RWPE2 (cell line): ENCODE measurements at regions not wholly inside any gene's neighbourhood (a gene's known extent, or its start where the extent isn't known, plus 50 kb on each side); places are given as distances from the start of the nearest gene placed in this dataset.

Experiments
- ATAC-seq: fragments of 200-7000 bp; cut with Tn5 transposase; 3 replicates; pipeline ENCODE4 v1.9.1; 2021; ENCODE audit warnings: low read depth
- DNase-seq: peaks from one replicate; pipeline ENCODE4 v3.0.0-alpha.2; 2020; ENCODE audit warnings: low spot score
- H3K27ac ChIP-seq: fragments of 450-650 bp; 2 replicates; pipeline ENCODE4 v1.5.1; 2017; ENCODE audit warnings: mild to moderate bottlenecking; ENCODE audit not compliant: poor library complexity, severe bottlenecking
- H3K27me3 ChIP-seq: fragments of 250-450 bp; sonication (Bioruptor Pico); 2 replicates; pipeline ENCODE4 v1.5.1; 2021; ENCODE audit warnings: mild to moderate bottlenecking, moderate library complexity; ENCODE audit not compliant: insufficient read depth, poor library complexity, severe bottlenecking
- H3K36me3 ChIP-seq: fragments of 250-450 bp; sonication (Bioruptor Pico); 2 replicates; pipeline ENCODE4 v1.5.1; 2020; ENCODE audit warnings: low read depth, mild to moderate bottlenecking, moderate library complexity
- H3K4me1 ChIP-seq: fragments of 250-450 bp; sonication (Bioruptor Pico); 2 replicates; pipeline ENCODE4 v1.5.1; 2021; ENCODE audit warnings: mild to moderate bottlenecking, moderate library complexity; ENCODE audit not compliant: insufficient read depth, poor library complexity, severe bottlenecking
- H3K4me3 ChIP-seq: fragments of 250-450 bp; sonication (Bioruptor Pico); 2 replicates; pipeline ENCODE4 v1.5.1; 2021; ENCODE audit warnings: mild to moderate bottlenecking, moderate library complexity; ENCODE audit not compliant: severe bottlenecking
- H3K9me3 ChIP-seq: fragments of 250-450 bp; sonication (Bioruptor Pico); 2 replicates; pipeline ENCODE4 v1.5.1; 2021; ENCODE audit warnings: mild to moderate bottlenecking, moderate library complexity; ENCODE audit not compliant: severe bottlenecking
- CTCF ChIP-seq: fragments of 450-650 bp; IDR thresholded peaks from one replicate; pipeline ENCODE4 v1.5.1; 2017; ENCODE audit warnings: mild to moderate bottlenecking, moderate library complexity; ENCODE audit not compliant: poor library complexity, severe bottlenecking

- ATAC-seq (no peak), DNase-seq (no peak)
- H3K27ac ChIP-seq: no peak overlapping the region
- peaks cover 3% of the 10 kb centered on the region for H3K27me3 ChIP-seq
- H3K9me3 ChIP-seq: no peaks in the 10 kb centered on the region
- H3K36me3 ChIP-seq: no peaks in the 10 kb centered on the region
- no peak for TF ChIP-seq CTCF
- no peak overlapping the region for H3K4me3 ChIP-seq
- H3K4me1 ChIP-seq: no peaks in the 10 kb centered on the region
Measured at GRCh38 chr18:37675699-37676098, 110.1 kb upstream of the CELF4 start.

- no peak for TF ChIP-seq CTCF
- ATAC-seq (no peak), DNase-seq (no peak)
- Histone ChIP-seq H3K9me3 (no peaks in the 10 kb centered on the region), H3K4me1 (no peaks in the 10 kb centered on the region), H3K36me3 (no peaks in the 10 kb centered on the region), H3K27me3 (peaks cover 3% of the 10 kb centered on the region), H3K27ac (no peak overlapping the region), H3K4me3 (no peak overlapping the region)
Measured at GRCh38 chr18:37674570-37674969, 109.0 kb upstream of the CELF4 start.

GRCh38 chr18:37673671-37674070 is 108.1 kb upstream of the CELF4 start:
- H3K27me3 ChIP-seq: peaks cover 3% of the 10 kb centered on the region
- DNase-seq: no peak
- TF ChIP-seq CTCF: no peak
- H3K27ac ChIP-seq: no peak overlapping the region
- no peaks in the 10 kb centered on the region for H3K9me3 ChIP-seq
- no peaks in the 10 kb centered on the region for H3K36me3 ChIP-seq
- no peak overlapping the region for H3K4me3 ChIP-seq
- ATAC-seq: no peak
- no peaks in the 10 kb centered on the region for H3K4me1 ChIP-seq

- H3K9me3 ChIP-seq: no peaks in the 10 kb centered on the region
- no peaks in the 10 kb centered on the region for H3K4me1 ChIP-seq
- no peak for TF ChIP-seq CTCF
- H3K27ac ChIP-seq: no peak overlapping the region
- ATAC-seq: no peak
- H3K36me3 ChIP-seq: no peaks in the 10 kb centered on the region
- peaks cover 2% of the 10 kb centered on the region for H3K27me3 ChIP-seq
- no peak for DNase-seq
- no peak overlapping the region for H3K4me3 ChIP-seq
Measured at GRCh38 chr18:37672932-37673595, 107.5 kb upstream of the CELF4 start.

- ATAC-seq (no peak), DNase-seq (no peak)
- H3K4me1 ChIP-seq: no peaks in the 10 kb centered on the region
- no peak for TF ChIP-seq CTCF
- no peaks in the 10 kb centered on the region for H3K27me3 ChIP-seq
- H3K9me3 ChIP-seq: no peaks in the 10 kb centered on the region
- no peak overlapping the region for H3K4me3 ChIP-seq
- H3K27ac ChIP-seq: no peak overlapping the region
- no peaks in the 10 kb centered on the region for H3K36me3 ChIP-seq
Measured at GRCh38 chr18:37672001-37672400, 106.4 kb upstream of the CELF4 start.
